Fibroblast of lung (primary cell): ENCODE measurements at regions not wholly inside any gene's neighbourhood (a gene's known extent, or its start where the extent isn't known, plus 50 kb on each side); places are given as distances from the start of the nearest gene placed in this dataset.

Source experiments
- DNase-seq, 2 donors: peaks; one replicate each; pipeline versions ENCODE4 v3.0.0 to v3.0.0-alpha.2; 2010; ENCODE audit warnings: low read depth in 2 of 2
- H2AFZ ChIP-seq: 2 replicates; pipeline ENCODE4 v1.5.1; 2012; ENCODE audit warnings: low read length, control low read depth, inconsistent platforms
- H3K27ac ChIP-seq: 2 replicates; pipeline ENCODE4 v1.5.1; 2011; ENCODE audit warnings: low read length, control low read depth; ENCODE audit not compliant: insufficient read depth
- H3K27me3 ChIP-seq: 2 replicates; pipeline ENCODE4 v1.5.1; 2011; ENCODE audit warnings: mild to moderate bottlenecking, low read length; ENCODE audit not compliant: control insufficient read depth, insufficient read depth
- H3K36me3 ChIP-seq: 2 replicates; pipeline ENCODE4 v1.5.1; 2011; ENCODE audit warnings: low read length; ENCODE audit not compliant: control insufficient read depth, insufficient read depth
- H3K4me1 ChIP-seq: 2 replicates; pipeline ENCODE4 v1.5.1; 2011; ENCODE audit warnings: low read length; ENCODE audit not compliant: control insufficient read depth, insufficient read depth; ENCODE audit errors: extremely low read depth
- H3K4me2 ChIP-seq: 2 replicates; pipeline ENCODE4 v1.5.1; 2011; ENCODE audit warnings: low read length, control low read depth; ENCODE audit not compliant: insufficient read depth; ENCODE audit errors: extremely low read depth
- H3K4me3 ChIP-seq, 4 experiments: fragments of 200-600 bp in 1 of 4; sonication (generic) in 1 of 4; replicated peaks in 1 of 4; 2 replicates each; pipeline ENCODE4 v1.5.1; 2011 to 2016; ENCODE audit warnings: low read length in 4 of 4, low read depth in 3 of 4, mild to moderate bottlenecking in 3 of 4, control low read depth in 2 of 4, inconsistent platforms in 1 of 4, mixed read lengths in 1 of 4; ENCODE audit not compliant: insufficient read depth in 1 of 4; ENCODE audit errors: control extremely low read depth in 1 of 4
- H3K79me2 ChIP-seq: 2 replicates; pipeline ENCODE4 v1.5.1; 2012; ENCODE audit warnings: mild to moderate bottlenecking, low read length, inconsistent platforms; ENCODE audit not compliant: control insufficient read depth, insufficient read depth
- H3K9ac ChIP-seq: 2 replicates; pipeline ENCODE4 v1.5.1; 2011; ENCODE audit warnings: mild to moderate bottlenecking, low read length, control low read depth; ENCODE audit not compliant: insufficient read depth
- H3K9me3 ChIP-seq: 2 replicates; pipeline ENCODE4 v1.5.1; 2012; ENCODE audit warnings: low read depth, low read length; ENCODE audit not compliant: control insufficient read depth, insufficient read depth
- H4K20me1 ChIP-seq: 2 replicates; pipeline ENCODE4 v1.5.1; 2011; ENCODE audit warnings: low read length; ENCODE audit not compliant: control insufficient read depth, insufficient read depth; ENCODE audit errors: extremely low read depth
- EZH2 ChIP-seq: IDR thresholded peaks from 2 replicates; pipeline ENCODE4 v1.5.1; 2012; ENCODE audit warnings: low read length, control low read depth, mild to moderate bottlenecking; ENCODE audit errors: missing control alignments
- TF ChIP-seq, protein P1 (sequence below), 2 donors: IDR thresholded peaks in 1 of 2; conservative IDR thresholded peaks in 1 of 2; 1 replicate in 1 of 2; 2 replicates in 1 of 2; pipeline ENCODE4 v1.5.1; 2011 to 2012; ENCODE audit warnings: low read length in 2 of 2, control low read depth in 1 of 2, inconsistent platforms in 1 of 2, low read depth in 1 of 2, mild to moderate bottlenecking in 1 of 2

- Histone ChIP-seq H4K20me1 (no peaks in the 10 kb centered on the region), H3K4me2 (no peak overlapping the region), H3K4me1 (no peaks in the 10 kb centered on the region), H3K27ac (no peak overlapping the region), H3K4me3 (no peak overlapping the region), H2AFZ (no peak overlapping the region), H3K27me3 (no peaks in the 10 kb centered on the region), H3K79me2 (no peaks in the 10 kb centered on the region), H3K9ac (no peak overlapping the region), H3K36me3 (no peaks in the 10 kb centered on the region), H3K9me3 (no peaks in the 10 kb centered on the region)
- TF ChIP-seq EZH2 = no peak
- TF ChIP-seq, protein P1, sequence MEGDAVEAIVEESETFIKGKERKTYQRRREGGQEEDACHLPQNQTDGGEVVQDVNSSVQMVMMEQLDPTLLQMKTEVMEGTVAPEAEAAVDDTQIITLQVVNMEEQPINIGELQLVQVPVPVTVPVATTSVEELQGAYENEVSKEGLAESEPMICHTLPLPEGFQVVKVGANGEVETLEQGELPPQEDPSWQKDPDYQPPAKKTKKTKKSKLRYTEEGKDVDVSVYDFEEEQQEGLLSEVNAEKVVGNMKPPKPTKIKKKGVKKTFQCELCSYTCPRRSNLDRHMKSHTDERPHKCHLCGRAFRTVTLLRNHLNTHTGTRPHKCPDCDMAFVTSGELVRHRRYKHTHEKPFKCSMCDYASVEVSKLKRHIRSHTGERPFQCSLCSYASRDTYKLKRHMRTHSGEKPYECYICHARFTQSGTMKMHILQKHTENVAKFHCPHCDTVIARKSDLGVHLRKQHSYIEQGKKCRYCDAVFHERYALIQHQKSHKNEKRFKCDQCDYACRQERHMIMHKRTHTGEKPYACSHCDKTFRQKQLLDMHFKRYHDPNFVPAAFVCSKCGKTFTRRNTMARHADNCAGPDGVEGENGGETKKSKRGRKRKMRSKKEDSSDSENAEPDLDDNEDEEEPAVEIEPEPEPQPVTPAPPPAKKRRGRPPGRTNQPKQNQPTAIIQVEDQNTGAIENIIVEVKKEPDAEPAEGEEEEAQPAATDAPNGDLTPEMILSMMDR (conservative IDR thresholded peaks at IDR 0.05 in 1 of 2, IDR thresholded peaks at IDR 0.05 in 1 of 2; ENCODE audit: low read depth in 1 of 2, low read length in 2 of 2) = no peak
- no peak for DNase-seq
Observed at GRCh38 chr9:73541923-73542322, 390.3 kb downstream of the ANXA1 start.

DNA sequence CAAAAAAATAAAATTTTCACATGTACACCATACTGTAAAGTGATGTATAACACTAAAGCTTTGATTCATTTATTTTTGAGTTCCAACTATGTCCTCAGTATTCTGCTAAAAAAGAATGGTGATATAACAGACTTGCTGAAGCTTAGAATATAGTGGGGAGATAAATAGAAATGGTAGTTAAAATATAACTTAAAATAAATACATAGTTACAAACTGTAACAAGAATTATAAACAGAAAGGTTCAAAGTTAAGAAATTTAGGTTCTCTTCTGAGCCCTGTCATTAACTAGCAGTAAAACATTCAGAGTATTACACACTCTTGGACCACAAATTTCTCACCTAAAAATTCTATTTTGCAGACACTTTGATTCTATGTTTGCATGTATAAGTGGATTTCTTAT is 392.1 kb downstream of the ANXA1 start:
- H4K20me1 ChIP-seq = no peaks in the 10 kb centered on the region
- no peak overlapping the region for H3K27ac ChIP-seq
- no peak overlapping the region for H3K9ac ChIP-seq
- H3K4me2 ChIP-seq = no peak overlapping the region
- H3K36me3 ChIP-seq = no peaks in the 10 kb centered on the region
- DNase-seq = no peak
- no peaks in the 10 kb centered on the region for H3K27me3 ChIP-seq
- H3K79me2 ChIP-seq = no peaks in the 10 kb centered on the region
- no peaks in the 10 kb centered on the region for H3K4me1 ChIP-seq
- H3K9me3 ChIP-seq = no peaks in the 10 kb centered on the region
- H2AFZ ChIP-seq = no peak overlapping the region
- TF ChIP-seq EZH2 = no peak
- TF ChIP-seq, protein P1 (conservative IDR thresholded peaks at IDR 0.05 in 1 of 2, IDR thresholded peaks at IDR 0.05 in 1 of 2; ENCODE audit: low read depth in 1 of 2, low read length in 2 of 2) = no peak
- H3K4me3 ChIP-seq = no peak overlapping the region

GRCh38 chr9:73548201-73548600 is 396.5 kb downstream of the ANXA1 start:
- Histone ChIP-seq H3K4me3 (no peak overlapping the region), H3K27me3 (no peaks in the 10 kb centered on the region), H3K9ac (no peak overlapping the region), H3K36me3 (no peaks in the 10 kb centered on the region), H3K4me1 (no peaks in the 10 kb centered on the region), H3K9me3 (no peaks in the 10 kb centered on the region), H2AFZ (no peak overlapping the region), H3K4me2 (no peak overlapping the region), H3K27ac (no peak overlapping the region), H3K79me2 (no peaks in the 10 kb centered on the region), H4K20me1 (no peaks in the 10 kb centered on the region)
- DNase-seq = peak in 1 of 2 donors; percentile 2
- TF ChIP-seq EZH2 = no peak
- TF ChIP-seq, protein P1 (conservative IDR thresholded peaks at IDR 0.05 in 1 of 2, IDR thresholded peaks at IDR 0.05 in 1 of 2; ENCODE audit: low read depth in 1 of 2, low read length in 2 of 2) = no peak
